ENCODE measurements at regions not wholly inside any gene's neighbourhood (a gene's known extent, or its start where the extent isn't known, plus 50 kb on each side); places are given as distances from the start of the nearest gene placed in this dataset.

DNA sequence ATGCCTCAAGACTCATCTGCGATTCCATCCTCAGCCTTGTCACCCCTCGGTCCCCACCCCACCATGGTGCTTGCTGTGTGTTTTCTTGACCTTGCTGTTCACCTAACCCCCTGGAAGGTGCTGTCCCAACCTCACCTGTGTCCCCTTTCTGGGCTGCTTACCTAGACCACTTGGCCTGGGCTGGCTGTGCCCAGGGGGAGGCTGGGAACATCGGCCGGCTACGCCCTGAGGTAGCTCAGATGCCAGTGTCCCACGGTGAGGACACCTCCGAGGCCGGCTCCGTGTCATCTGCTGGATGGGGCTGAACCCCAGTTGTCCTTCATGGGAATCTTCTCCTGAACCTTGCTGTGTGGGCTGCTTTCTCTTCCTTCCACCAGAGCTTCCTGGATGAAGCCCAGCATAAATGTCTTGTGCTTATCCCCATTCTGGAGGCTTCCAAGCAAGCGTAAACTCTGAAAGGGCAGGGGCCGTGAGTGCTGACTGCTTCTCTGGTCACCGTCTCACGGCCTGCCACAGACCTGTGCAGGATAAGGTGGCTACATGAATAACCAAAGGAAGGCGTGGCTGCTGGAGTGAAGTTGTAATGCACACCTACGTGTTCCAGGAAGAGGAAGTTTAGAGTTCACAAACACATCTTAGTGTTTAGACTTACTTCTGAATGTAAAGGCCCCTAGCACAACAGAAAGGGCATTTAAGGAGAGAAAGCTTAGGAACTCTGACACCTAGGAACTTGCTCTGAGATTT lies 724.3 kb downstream of the TBC1D22A start:
- no peak for DNase-seq (ENCODE audit: low spot score)

DNA sequence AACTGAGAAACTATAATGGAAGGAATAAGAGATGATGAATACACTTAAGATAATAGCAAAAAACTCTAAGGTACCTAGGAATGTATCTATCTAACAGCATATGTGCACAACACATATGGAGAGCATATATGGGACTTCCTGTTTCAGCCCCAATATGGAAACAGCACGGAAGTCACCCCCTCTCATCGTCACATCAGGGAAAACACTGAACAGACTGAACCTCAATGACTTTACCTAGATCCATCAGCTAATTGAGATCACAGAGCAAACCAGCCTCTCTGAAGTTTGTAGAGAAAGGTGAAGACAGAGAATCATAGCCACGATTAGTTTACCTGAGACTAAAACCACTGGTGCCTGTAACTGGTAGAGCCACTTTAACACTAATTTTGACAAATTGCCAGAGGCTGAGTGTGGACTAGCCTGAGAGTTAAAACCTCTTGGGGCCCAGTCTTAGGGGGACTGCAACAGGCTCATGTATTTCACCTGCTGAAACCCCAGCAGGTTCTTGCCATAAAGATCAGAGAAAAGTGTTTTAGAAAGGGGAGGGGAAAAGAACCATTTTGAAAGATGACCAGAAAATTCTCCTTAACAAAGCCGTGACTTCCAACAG lies 722.6 kb downstream of the TBC1D22A start:
- DNase-seq (ENCODE audit: low spot score): no peak

DNA sequence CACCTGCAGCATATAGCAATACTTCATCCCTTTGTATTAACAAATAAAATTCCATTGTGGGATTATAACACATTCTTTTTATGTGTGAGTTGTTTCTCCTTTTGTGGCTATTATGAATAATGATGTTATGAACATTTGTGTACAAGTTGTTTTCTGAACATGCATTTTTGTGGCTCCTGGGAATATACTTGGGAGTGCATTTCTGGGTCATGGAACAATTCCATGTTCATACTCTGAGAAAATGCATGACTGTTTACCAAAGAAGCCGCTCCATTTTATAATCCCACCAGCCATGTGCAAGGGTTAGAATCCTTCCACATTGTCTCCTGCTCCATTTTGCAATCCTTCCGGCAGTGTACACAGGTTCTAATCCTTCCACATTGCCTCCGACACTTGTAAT lies 713.8 kb downstream of the TBC1D22A start:
- no peak for DNase-seq (ENCODE audit: low spot score)

- DNase-seq (ENCODE audit: low spot score): no peak
These were observed 712.4 kb downstream of the TBC1D22A start for GRCh38 chr22:47474895-47475294.

- DNase-seq (ENCODE audit: low spot score): no peak
These were observed 712.0 kb downstream of the TBC1D22A start for GRCh38 chr22:47474464-47474863.

DNA sequence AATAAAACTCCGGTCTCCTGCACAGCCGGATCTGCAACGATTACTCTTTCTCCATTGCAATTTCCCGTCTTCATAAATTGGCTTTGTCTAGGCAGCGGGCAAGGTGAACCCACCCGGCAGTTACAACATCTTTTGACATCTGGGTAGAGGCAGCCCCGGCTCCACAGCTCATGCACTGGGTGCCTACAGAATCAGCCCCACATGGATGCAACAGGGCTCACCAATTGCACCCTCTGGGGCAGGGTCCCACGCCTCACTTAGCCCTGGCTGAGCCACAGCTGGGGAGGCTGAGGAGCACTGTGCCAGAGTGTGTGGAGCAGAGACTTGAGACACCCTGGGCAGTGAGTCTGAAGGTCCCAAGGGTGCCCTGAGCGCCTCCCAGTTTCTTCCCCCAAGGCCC lies 710.2 kb downstream of the TBC1D22A start:
- DNase-seq (ENCODE audit: low spot score): no peak

GRCh38 chr22:47471406-47471805 lies 709.0 kb downstream of the TBC1D22A start:
- no peak for DNase-seq (ENCODE audit: low spot score)

GRCh38 chr22:47465809-47466208 lies 703.4 kb downstream of the TBC1D22A start:
- no peak for DNase-seq (ENCODE audit: low spot score)

- DNase-seq (ENCODE audit: low spot score): no peak
These were observed 702.8 kb downstream of the TBC1D22A start for GRCh38 chr22:47465222-47465621.

- no peak for DNase-seq (ENCODE audit: low spot score)
These were observed 700.8 kb downstream of the TBC1D22A start for GRCh38 chr22:47463220-47463619.

GRCh38 chr22:47460861-47461260 lies 698.4 kb downstream of the TBC1D22A start:
- DNase-seq (ENCODE audit: low spot score): no peak

DNA sequence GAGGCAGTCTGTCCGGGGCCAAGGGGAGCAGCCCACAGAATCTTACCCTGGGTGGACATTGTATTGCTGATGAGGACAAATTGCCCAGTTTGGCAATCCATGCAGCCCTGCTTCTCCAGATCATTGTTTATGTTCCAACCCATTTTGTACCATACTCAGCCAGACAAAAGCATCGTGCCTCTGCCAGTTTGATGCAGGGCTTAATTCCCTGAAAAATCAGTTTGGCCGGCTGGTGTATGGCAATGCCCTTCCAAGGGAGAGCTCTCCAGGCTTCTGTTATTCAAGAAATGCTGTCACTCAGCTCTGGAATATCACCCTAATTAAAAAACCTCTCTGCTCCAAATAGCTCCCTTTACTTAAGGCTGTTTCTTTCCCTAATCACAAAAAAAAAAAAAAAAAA lies 697.7 kb downstream of the TBC1D22A start:
- DNase-seq (ENCODE audit: low spot score): peak; percentile 42

- DNase-seq (ENCODE audit: low spot score): no peak
These were observed 695.9 kb downstream of the TBC1D22A start for GRCh38 chr22:47458348-47458747.

DNA sequence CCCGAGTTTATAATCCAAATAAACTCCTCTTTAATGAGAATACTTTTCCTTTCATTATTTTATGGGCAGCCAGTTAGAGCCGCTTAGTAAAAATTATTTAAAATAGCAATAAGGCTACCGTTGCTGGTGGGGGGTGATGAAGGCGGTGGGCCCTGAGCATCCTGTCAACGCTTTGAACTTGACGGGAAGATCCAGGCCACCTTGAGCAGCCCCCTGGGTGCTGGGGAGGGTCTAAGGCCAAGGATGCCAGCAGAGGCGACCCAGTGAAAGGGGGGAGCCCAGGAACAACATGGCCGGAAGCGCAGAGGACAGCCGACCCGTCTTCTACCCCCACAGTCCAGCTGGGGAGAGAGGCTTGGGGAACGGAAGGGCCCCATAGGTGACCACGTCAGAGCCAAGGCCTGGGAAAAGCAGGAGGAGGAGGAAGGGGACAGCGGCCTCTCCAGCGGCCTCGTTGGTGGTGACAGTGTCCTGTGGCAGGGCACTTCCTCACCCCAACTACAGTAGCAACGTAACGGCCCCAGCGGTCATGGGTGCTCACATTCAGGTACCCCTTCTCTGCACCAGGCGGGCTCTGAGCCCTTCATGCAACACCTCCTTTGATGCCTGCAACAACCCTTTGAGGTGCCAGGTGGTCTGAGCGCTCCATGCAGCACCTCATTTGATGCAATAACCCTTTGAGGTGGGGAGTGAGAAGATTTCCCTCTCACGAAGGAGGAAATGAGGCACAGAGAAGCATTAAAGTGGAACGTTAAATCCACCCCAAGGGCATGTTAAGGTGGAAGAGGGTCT lies 695.3 kb downstream of the TBC1D22A start:
- DNase-seq (ENCODE audit: low spot score): no peak

GRCh38 chr22:47457021-47457420 lies 694.6 kb downstream of the TBC1D22A start:
- no peak for DNase-seq (ENCODE audit: low spot score)

GRCh38 chr22:47456031-47456430 lies 693.6 kb downstream of the TBC1D22A start:
- no peak for DNase-seq (ENCODE audit: low spot score)

GRCh38 chr22:47453049-47453448 lies 690.6 kb downstream of the TBC1D22A start:
- DNase-seq (ENCODE audit: low spot score): no peak

- DNase-seq (ENCODE audit: low spot score): no peak
These were observed 689.7 kb downstream of the TBC1D22A start for GRCh38 chr22:47452184-47452583.

DNA sequence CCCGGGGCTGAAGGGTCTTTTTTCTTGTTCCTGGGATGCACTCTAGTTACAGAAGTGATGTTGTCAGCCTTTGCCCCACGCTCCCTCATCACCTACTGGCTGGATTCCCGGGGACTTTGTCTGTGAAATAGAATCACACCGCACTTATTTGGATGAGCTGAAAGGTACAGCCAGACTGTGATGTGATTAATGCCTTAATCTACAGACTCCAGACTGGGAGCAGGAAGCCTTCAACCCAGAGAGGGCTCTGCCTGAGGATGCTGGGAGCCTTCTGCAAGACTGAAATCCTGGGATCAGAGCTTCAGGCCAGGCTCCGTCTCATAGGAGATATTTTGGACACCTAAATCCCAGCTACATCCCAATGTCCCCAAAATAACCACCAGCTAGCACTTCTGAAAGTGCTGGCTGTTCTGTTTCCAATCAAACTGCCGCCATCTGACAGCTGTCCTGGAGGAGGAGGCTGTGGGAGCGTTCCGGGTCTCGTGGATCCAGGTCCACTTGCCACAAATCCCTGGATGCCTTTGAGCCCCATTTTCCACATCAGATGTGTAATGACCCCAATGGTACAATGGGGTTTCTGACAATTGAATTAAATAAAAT lies 688.5 kb downstream of the TBC1D22A start:
- DNase-seq (ENCODE audit: low spot score): no peak

GRCh38 chr22:47449508-47450270 lies 687.2 kb downstream of the TBC1D22A start:
- no peak for DNase-seq (ENCODE audit: low spot score)

- DNase-seq (ENCODE audit: low spot score): no peak
These were observed 686.1 kb downstream of the TBC1D22A start for GRCh38 chr22:47448231-47449223.
